H1 (cell line): ENCODE measurements at regions not wholly inside any gene's neighbourhood (a gene's known extent, or its start where the extent isn't known, plus 50 kb on each side); places are given as distances from the start of the nearest gene placed in this dataset.
"Not testable (repeated sequence)": the region's sequence is repeated elsewhere in the genome, so short reads cannot be mapped to it uniquely, and the experiment has no call there.

Experiments
- CTCF ChIA-PET: fragments of 300-600 bp; sonication (Branson Sonifier 250); formaldehyde crosslinking; loops from one replicate; lab custom pipeline; 2021; ENCODE audit not compliant: partially characterized antibody; lab: Charles Lee
- POLR2A ChIA-PET: fragments of 300-600 bp; sonication (Branson Sonifier 250); formaldehyde crosslinking; loops from one replicate; lab custom pipeline; 2021; ENCODE audit warnings: inconsistent platforms; ENCODE audit not compliant: partially characterized antibody; lab: Charles Lee
- DNase-seq, 2 experiments: peaks; one replicate each; pipeline versions ENCODE4 v3.0.0 to v3.0.0-alpha.2; 2010 to 2022; ENCODE audit warnings: low spot score in 2 of 2, low read depth in 1 of 2, mixed read lengths in 1 of 2
- FAIRE-seq: peaks from 2 replicates; lab custom pipeline; 2011; peaks lifted over from hg19 to GRCh38; lab: Jason Lieb, UNC
- H2AFZ ChIP-seq: 2 replicates; pipeline ENCODE4 v1.8.1; 2012; ENCODE audit warnings: low read length, inconsistent platforms
- H2AK5ac ChIP-seq: 2 replicates; pipeline ENCODE4 v1.6.1; 2013; ENCODE audit warnings: low read depth, low read length
- H2BK120ac ChIP-seq: replicated peaks from 2 replicates; pipeline ENCODE3; 2013; ENCODE audit warnings: low read depth, low read length, inconsistent platforms
- H2BK12ac ChIP-seq: 2 replicates; pipeline ENCODE4 v1.6.1; 2013; ENCODE audit warnings: low read depth, low read length
- H2BK15ac ChIP-seq: 2 replicates; pipeline ENCODE4 v1.6.1; 2013; ENCODE audit warnings: low read length
- H2BK20ac ChIP-seq: 2 replicates; pipeline ENCODE4 v1.6.1; 2013; ENCODE audit warnings: low read length
- H2BK5ac ChIP-seq: 2 replicates; pipeline ENCODE4 v1.6.1; 2013; ENCODE audit warnings: low read depth, low read length
- H3K14ac ChIP-seq: 2 replicates; pipeline ENCODE4 v1.6.1; 2013; ENCODE audit warnings: inconsistent platforms; ENCODE audit not compliant: insufficient read length
- H3K18ac ChIP-seq: 2 replicates; pipeline ENCODE4 v1.6.1; 2013; ENCODE audit warnings: low read length; ENCODE audit errors: extremely low read depth
- H3K23ac ChIP-seq: 2 replicates; pipeline ENCODE4 v1.6.1; 2013; ENCODE audit warnings: inconsistent platforms; ENCODE audit not compliant: insufficient read length
- H3K23me2 ChIP-seq: 2 replicates; pipeline ENCODE4 v1.6.1; 2013; ENCODE audit warnings: low read depth, low read length
- H3K27ac ChIP-seq: 2 replicates; pipeline ENCODE4 v1.6.1; 2011; ENCODE audit warnings: low read depth, low read length, inconsistent platforms
- H3K27me3 ChIP-seq, 4 experiments: replicated peaks in 1 of 4; 1 replicate in 1 of 4; 2 replicates in 3 of 4; pipeline versions ENCODE4 v1.6.1 to v1.8.1; 2011 to 2013; ENCODE audit warnings: low read length in 3 of 4, mild to moderate bottlenecking in 3 of 4, inconsistent platforms in 2 of 4, mixed read lengths in 2 of 4, moderate library complexity in 1 of 4; ENCODE audit not compliant: control insufficient read depth in 3 of 4, insufficient read depth in 3 of 4; ENCODE audit errors: extremely low read depth in 1 of 4
- H3K36me3 ChIP-seq, 4 experiments: 2 replicates each; pipeline versions ENCODE4 v1.6.1 to v1.8.1; 2011 to 2013; ENCODE audit warnings: mild to moderate bottlenecking in 4 of 4, low read length in 3 of 4, moderate library complexity in 2 of 4, control low read depth in 1 of 4, inconsistent platforms in 1 of 4; ENCODE audit not compliant: insufficient read depth in 4 of 4, control insufficient read depth in 2 of 4
- H3K4ac ChIP-seq: replicated peaks from 2 replicates; pipeline ENCODE3; 2013; ENCODE audit warnings: low read length, low read depth, mixed read lengths, inconsistent platforms; ENCODE audit not compliant: insufficient read length
- H3K4me1 ChIP-seq, 4 experiments: replicated peaks in 1 of 4; 1 replicate in 1 of 4; 2 replicates in 3 of 4; pipeline versions ENCODE4 v1.6.1 to v1.8.1; 2011 to 2013; ENCODE audit warnings: low read length in 3 of 4, inconsistent platforms in 2 of 4, mixed read lengths in 1 of 4; ENCODE audit not compliant: insufficient read depth in 4 of 4, control insufficient read depth in 3 of 4
- H3K4me2 ChIP-seq, 2 experiments: 2 replicates each; pipeline versions ENCODE4 v1.6.1 to v1.8.1; 2011 to 2013; ENCODE audit warnings: low read depth in 2 of 2, low read length in 2 of 2, control low read depth in 1 of 2, inconsistent platforms in 1 of 2, mild to moderate bottlenecking in 1 of 2; ENCODE audit not compliant: insufficient read depth in 1 of 2
- H3K4me3 ChIP-seq, 4 experiments: fragments of 200-600, 300-600 bp in 1 of 4; sonication (generic), shearing (Covaris generic), sonication (Bioruptor Twin) in 1 of 4; 2 replicates each; pipeline versions ENCODE4 v1.5.1 to v1.8.1; 2011 to 2016; ENCODE audit warnings: low read length in 4 of 4, low read depth in 3 of 4, control low read depth in 2 of 4, inconsistent platforms in 2 of 4, mild to moderate bottlenecking in 2 of 4, mixed read lengths in 1 of 4, moderate library complexity in 1 of 4; ENCODE audit not compliant: insufficient read depth in 2 of 4; ENCODE audit errors: extremely low read depth in 1 of 4
- H3K56ac ChIP-seq: replicated peaks from 2 replicates; pipeline ENCODE3; 2013; ENCODE audit warnings: low read depth, mild to moderate bottlenecking, mixed read lengths, low read length, inconsistent platforms; ENCODE audit not compliant: insufficient read length
- H3K79me1 ChIP-seq: 2 replicates; pipeline ENCODE4 v1.6.1; 2013; ENCODE audit warnings: low read depth, low read length, control low read depth
- H3K79me2 ChIP-seq, 2 experiments: 2 replicates each; pipeline versions ENCODE4 v1.6.1 to v1.8.1; 2012 to 2013; ENCODE audit warnings: low read length in 2 of 2, mild to moderate bottlenecking in 2 of 2, inconsistent platforms in 1 of 2; ENCODE audit not compliant: insufficient read depth in 2 of 2, control insufficient read depth in 1 of 2
- H3K9ac ChIP-seq, 4 experiments: replicated peaks in 1 of 4; 1 replicate in 1 of 4; 2 replicates in 3 of 4; pipeline versions ENCODE4 v1.6.1 to v1.8.1; 2011 to 2013; ENCODE audit warnings: low read depth in 3 of 4, low read length in 3 of 4, control low read depth in 2 of 4, mild to moderate bottlenecking in 2 of 4, moderate library complexity in 2 of 4, inconsistent platforms in 1 of 4; ENCODE audit errors: extremely low read depth in 1 of 4
- H3K9me3 ChIP-seq, 2 experiments: 2 replicates each; pipeline versions ENCODE4 v1.6.1 to v1.8.1; 2012 to 2013; ENCODE audit warnings: mild to moderate bottlenecking in 2 of 2, moderate library complexity in 2 of 2, control low read depth in 1 of 2, inconsistent platforms in 1 of 2, low read depth in 1 of 2, low read length in 1 of 2, mixed read lengths in 1 of 2; ENCODE audit not compliant: insufficient read depth in 2 of 2
- H4K20me1 ChIP-seq, 2 experiments: replicated peaks in 1 of 2; 2 replicates each; pipeline versions ENCODE3 to v1.8.1; 2011 to 2013; ENCODE audit warnings: inconsistent platforms in 2 of 2, low read length in 2 of 2, mild to moderate bottlenecking in 1 of 2; ENCODE audit not compliant: insufficient read depth in 2 of 2, control insufficient read depth in 1 of 2
- H4K5ac ChIP-seq: 2 replicates; pipeline ENCODE4 v1.6.1; 2013; ENCODE audit warnings: low read length, low read depth, mixed read lengths, inconsistent platforms; ENCODE audit not compliant: insufficient read length
- H4K8ac ChIP-seq: 2 replicates; pipeline ENCODE4 v1.8.0; 2013; ENCODE audit warnings: mild to moderate bottlenecking, moderate library complexity, low read length, inconsistent platforms; ENCODE audit not compliant: insufficient read depth; ENCODE audit errors: extremely low read depth
- H4K91ac ChIP-seq: replicated peaks from 2 replicates; pipeline ENCODE3; 2013; ENCODE audit warnings: low read length, mixed read lengths, inconsistent platforms; ENCODE audit not compliant: insufficient read length
- WGBS, 2 experiments: shearing (Covaris generic) in 1 of 2; methylation state at CpG; one replicate each; pipeline versions ENCODE4 v1.1.6 to v1.1.7; 2013 to 2015; ENCODE audit warnings: low lambda C conversion rate in 2 of 2, mixed read lengths in 2 of 2, inconsistent platforms in 1 of 2, low coverage in 1 of 2, missing lambda C conversion rate in 1 of 2; ENCODE audit not compliant: insufficient replicate concordance in 2 of 2, insufficient coverage in 1 of 2, insufficient read length in 1 of 2; ENCODE audit errors: extremely low coverage in 1 of 2, missing lambda C conversion rate in 1 of 2; 5-methylcytosine and 5-hydroxymethylcytosine counted together

DNA sequence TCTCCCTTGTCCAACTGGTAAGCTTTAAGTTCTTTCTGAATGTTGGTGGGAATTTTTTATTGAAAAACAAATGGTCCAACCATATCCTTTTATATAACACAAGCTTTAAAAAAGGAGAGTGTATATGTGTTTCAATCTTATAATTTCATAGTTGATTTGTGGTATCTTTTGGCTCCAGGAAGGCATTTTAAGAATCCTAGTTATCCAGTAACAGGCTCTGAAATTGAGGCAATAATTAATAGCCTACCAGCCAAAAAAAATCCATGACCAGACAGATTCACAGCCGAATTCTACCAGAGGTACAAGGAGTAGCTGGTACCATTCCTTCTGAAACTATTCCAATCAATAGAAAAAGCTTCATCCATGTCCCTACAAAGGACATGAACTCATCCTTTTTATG lies 141.6 kb downstream of the FZD1 start:
- H2BK20ac ChIP-seq, H3K18ac ChIP-seq, H3K27ac ChIP-seq, FAIRE-seq, H3K56ac ChIP-seq, H3K4ac ChIP-seq, H2AFZ ChIP-seq, H3K9me3 ChIP-seq, H3K27me3 ChIP-seq, H3K79me2 ChIP-seq, H4K8ac ChIP-seq, H3K9ac ChIP-seq, H4K5ac ChIP-seq, H3K4me2 ChIP-seq, H3K23ac ChIP-seq, H2BK5ac ChIP-seq, H2BK15ac ChIP-seq, H3K4me3 ChIP-seq, H3K79me1 ChIP-seq, H4K20me1 ChIP-seq, H4K91ac ChIP-seq, H3K23me2 ChIP-seq, H2AK5ac ChIP-seq, H2BK12ac ChIP-seq, H3K4me1 ChIP-seq, H3K36me3 ChIP-seq, H3K14ac ChIP-seq, CTCF ChIA-PET, H2BK120ac ChIP-seq, DNase-seq: not testable (repeated sequence)
- WGBS, 2 experiments: 92% methylated on average over 1 of the region's 1 CpG; no CpG with 5 or more reads in 1 of the 2 experiments
- POLR2A ChIA-PET: interaction anchor here (0.6 kb wide), 1 partner anchor 84 kb away, joined by 3 read pairs; no protein-coding TSS in a partner anchor
